K562 (cell line): ENCODE measurements at regions not wholly inside any gene's neighbourhood (a gene's known extent, or its start where the extent isn't known, plus 50 kb on each side); places are given as distances from the start of the nearest gene placed in this dataset.
A peak's percentile ranks its signal among the peaks of the same experiment; 100 is the strongest.

Experiments used
- DEAF1 ChIP-seq: fragments of 450-650 bp; formaldehyde crosslinking; IDR thresholded peaks from 2 replicates; pipeline ENCODE4 v1.4.0; 2020; ENCODE audit warnings: mild to moderate bottlenecking, moderate library complexity
- ETS2 ChIP-seq: IDR thresholded peaks from 2 replicates; pipeline ENCODE4 v1.6.1; 2016; ENCODE audit warnings: borderline replicate concordance, missing genetic modification characterization, mild to moderate bottlenecking, moderate library complexity, missing compliant biosample characterization; ENCODE audit not compliant: poor library complexity, severe bottlenecking
- NR3C1 ChIP-seq: sonication (generic); formaldehyde crosslinking; IDR thresholded peaks from 2 replicates; pipeline ENCODE4 v1.8.1; 2022; ENCODE audit warnings: missing genetic modification reagents
- ZBTB2 ChIP-seq: fragments of 450-650 bp; IDR thresholded peaks from 2 replicates; pipeline ENCODE4 v1.6.1; 2016; ENCODE audit warnings: antibody characterized with exemption
- ZNF121 ChIP-seq: sonication (generic); formaldehyde crosslinking; conservative IDR thresholded peaks from 2 replicates; pipeline ENCODE4 v1.8.0; 2022; ENCODE audit warnings: missing genetic modification reagents
- ZNF143 ChIP-seq: sonication (generic); formaldehyde crosslinking; IDR thresholded peaks from 2 replicates; pipeline ENCODE4 v1.9.0; 2022; ENCODE audit warnings: mild to moderate bottlenecking, missing genetic modification reagents
- ZNF239 ChIP-seq: fragments of 250-450 bp; sonication (Bioruptor Pico); IDR thresholded peaks from 2 replicates; pipeline ENCODE4 v1.4.0; 2020; ENCODE audit warnings: mild to moderate bottlenecking
- ZNF263 ChIP-seq: sonication (generic); formaldehyde crosslinking; IDR thresholded peaks from 2 replicates; pipeline ENCODE4 v1.8.0; 2022; ENCODE audit warnings: mild to moderate bottlenecking, missing genetic modification reagents, borderline replicate concordance
- ZNF3 ChIP-seq: fragments of 250-450 bp; sonication (Bioruptor Pico); IDR thresholded peaks from 2 replicates; pipeline ENCODE4 v1.5.0; 2021; ENCODE audit warnings: mild to moderate bottlenecking, moderate library complexity
- TF ChIP-seq, protein P1 (sequence below): fragments of 450-650 bp; IDR thresholded peaks from 2 replicates; pipeline ENCODE4 v1.6.1; 2018; ENCODE audit not compliant: partially characterized antibody
- TF ChIP-seq, protein P2 (sequence below): IDR thresholded peaks from 2 replicates; pipeline ENCODE4 v1.6.1; 2012; ENCODE audit warnings: low read depth, low read length, improper control_type of control experiment, borderline replicate concordance
- TF ChIP-seq, protein P3 (sequence below): sonication (generic); formaldehyde crosslinking; IDR thresholded peaks from 2 replicates; pipeline ENCODE4 v1.8.1; 2023; ENCODE audit warnings: mild to moderate bottlenecking, missing genetic modification reagents
- TF ChIP-seq, protein P4 (sequence below): fragments of 450-650 bp; formaldehyde crosslinking; IDR thresholded peaks from 2 replicates; pipeline ENCODE4 v1.4.0; 2022; ENCODE audit warnings: missing genetic modification characterization

DNA sequence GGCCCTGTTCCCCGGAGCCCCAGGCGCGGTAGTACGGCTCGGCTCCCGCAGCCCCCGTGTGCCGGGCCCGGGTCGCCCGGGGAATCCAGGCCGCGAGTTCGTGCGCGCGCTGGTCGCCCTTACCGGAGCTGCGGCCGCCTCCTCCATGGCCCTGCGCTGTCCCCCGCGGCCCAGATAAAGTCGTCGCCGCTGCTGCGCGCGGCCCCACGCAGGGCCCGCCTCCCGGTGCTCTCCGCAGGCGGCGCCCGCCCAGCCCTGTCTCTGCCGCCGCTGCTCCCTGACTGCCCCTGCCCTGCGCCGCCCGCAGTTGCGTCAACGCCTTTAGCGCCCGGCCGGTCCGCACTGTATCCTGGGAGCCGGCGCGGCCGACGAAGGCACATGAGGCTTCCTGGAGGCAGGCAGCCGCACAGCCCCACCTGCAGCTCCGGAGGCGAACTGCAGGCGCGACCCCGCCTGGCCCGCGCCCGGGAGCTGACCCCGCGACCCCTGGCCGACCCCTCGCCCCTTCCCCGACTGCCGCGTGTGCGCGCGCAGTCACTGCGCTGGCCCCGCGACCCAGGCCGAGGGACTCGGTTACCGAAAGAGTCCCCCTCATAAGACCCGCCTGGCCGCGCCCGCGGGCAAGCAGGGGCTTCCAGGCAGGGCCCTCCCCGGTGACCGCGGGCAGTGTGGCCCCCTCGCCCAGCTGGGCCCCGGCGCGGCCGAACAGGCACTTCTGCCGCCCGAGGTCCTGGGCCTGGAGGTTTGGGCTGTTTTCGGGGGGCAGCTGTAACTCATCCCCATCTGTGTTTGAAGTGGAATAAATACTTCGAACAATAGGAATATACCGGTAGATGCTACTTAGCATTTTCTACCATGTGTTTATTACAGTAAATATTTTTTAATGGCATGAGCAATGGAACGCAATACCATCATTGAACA, 127.1 kb upstream of the ZNF746 start (continued):
- TF ChIP-seq ETS2 (tag) (peak; percentile 60), ZNF143 (CRISPR knock-in tag) (peak; percentile 86), ZNF263 (CRISPR knock-in tag) (peak; percentile 37; the same call in 1 of the 2 replicates), ZNF121 (CRISPR knock-in tag) (no peak; the same call in 1 of the 2 replicates), ZBTB2 (peak; percentile 60; the same call in 1 of the 2 replicates), ZNF239 (CRISPR knock-in tag) (no peak; the same call in 1 of the 2 replicates), ZNF3 (CRISPR knock-in tag) (no peak), DEAF1 (no peak), NR3C1 (CRISPR knock-in tag) (peak; percentile 85; the same call in 1 of the 2 replicates)
- TF ChIP-seq, protein P1, sequence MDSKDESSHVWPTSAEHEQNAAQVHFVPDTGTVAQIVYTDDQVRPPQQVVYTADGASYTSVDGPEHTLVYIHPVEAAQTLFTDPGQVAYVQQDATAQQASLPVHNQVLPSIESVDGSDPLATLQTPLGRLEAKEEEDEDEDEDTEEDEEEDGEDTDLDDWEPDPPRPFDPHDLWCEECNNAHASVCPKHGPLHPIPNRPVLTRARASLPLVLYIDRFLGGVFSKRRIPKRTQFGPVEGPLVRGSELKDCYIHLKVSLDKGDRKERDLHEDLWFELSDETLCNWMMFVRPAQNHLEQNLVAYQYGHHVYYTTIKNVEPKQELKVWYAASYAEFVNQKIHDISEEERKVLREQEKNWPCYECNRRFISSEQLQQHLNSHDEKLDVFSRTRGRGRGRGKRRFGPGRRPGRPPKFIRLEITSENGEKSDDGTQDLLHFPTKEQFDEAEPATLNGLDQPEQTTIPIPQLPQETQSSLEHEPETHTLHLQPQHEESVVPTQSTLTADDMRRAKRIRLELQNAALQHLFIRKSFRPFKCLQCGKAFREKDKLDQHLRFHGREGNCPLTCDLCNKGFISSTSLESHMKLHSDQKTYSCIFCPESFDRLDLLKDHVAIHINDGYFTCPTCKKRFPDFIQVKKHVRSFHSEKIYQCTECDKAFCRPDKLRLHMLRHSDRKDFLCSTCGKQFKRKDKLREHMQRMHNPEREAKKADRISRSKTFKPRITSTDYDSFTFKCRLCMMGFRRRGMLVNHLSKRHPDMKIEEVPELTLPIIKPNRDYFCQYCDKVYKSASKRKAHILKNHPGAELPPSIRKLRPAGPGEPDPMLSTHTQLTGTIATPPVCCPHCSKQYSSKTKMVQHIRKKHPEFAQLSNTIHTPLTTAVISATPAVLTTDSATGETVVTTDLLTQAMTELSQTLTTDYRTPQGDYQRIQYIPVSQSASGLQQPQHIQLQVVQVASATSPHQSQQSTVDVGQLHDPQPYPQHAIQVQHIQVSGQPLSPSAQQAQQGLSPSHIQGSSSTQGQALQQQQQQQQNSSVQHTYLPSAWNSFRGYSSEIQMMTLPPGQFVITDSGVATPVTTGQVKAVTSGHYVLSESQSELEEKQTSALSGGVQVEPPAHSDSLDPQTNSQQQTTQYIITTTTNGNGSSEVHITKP, result no peak
- TF ChIP-seq, protein P2, sequence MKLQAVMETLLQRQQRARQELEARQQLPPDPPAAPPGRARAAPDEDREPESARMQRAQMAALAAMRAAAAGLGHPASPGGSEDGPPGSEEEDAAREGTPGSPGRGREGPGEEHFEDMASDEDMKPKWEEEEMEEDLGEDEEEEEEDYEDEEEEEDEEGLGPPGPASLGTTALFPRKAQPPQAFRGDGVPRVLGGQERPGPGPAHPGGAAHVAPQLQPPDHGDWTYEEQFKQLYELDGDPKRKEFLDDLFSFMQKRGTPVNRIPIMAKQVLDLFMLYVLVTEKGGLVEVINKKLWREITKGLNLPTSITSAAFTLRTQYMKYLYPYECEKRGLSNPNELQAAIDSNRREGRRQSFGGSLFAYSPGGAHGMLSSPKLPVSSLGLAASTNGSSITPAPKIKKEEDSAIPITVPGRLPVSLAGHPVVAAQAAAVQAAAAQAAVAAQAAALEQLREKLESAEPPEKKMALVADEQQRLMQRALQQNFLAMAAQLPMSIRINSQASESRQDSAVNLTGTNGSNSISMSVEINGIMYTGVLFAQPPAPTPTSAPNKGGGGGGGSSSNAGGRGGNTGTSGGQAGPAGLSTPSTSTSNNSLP, result no peak
- TF ChIP-seq, protein P3, sequence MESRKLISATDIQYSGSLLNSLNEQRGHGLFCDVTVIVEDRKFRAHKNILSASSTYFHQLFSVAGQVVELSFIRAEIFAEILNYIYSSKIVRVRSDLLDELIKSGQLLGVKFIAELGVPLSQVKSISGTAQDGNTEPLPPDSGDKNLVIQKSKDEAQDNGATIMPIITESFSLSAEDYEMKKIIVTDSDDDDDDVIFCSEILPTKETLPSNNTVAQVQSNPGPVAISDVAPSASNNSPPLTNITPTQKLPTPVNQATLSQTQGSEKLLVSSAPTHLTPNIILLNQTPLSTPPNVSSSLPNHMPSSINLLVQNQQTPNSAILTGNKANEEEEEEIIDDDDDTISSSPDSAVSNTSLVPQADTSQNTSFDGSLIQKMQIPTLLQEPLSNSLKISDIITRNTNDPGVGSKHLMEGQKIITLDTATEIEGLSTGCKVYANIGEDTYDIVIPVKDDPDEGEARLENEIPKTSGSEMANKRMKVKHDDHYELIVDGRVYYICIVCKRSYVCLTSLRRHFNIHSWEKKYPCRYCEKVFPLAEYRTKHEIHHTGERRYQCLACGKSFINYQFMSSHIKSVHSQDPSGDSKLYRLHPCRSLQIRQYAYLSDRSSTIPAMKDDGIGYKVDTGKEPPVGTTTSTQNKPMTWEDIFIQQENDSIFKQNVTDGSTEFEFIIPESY (CRISPR knock-in tag), result peak; percentile 83; the same call in 1 of the 2 replicates
- TF ChIP-seq, protein P4, sequence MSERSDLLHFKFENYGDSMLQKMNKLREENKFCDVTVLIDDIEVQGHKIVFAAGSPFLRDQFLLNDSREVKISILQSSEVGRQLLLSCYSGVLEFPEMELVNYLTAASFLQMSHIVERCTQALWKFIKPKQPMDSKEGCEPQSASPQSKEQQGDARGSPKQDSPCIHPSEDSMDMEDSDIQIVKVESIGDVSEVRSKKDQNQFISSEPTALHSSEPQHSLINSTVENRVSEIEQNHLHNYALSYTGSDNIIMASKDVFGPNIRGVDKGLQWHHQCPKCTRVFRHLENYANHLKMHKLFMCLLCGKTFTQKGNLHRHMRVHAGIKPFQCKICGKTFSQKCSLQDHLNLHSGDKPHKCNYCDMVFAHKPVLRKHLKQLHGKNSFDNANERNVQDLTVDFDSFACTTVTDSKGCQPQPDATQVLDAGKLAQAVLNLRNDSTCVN (CRISPR knock-in tag), result no peak
